Gastroesophageal sphincter (tissue), 4 donors: ENCODE measurements at regions not wholly inside any gene's neighbourhood (a gene's known extent, or its start where the extent isn't known, plus 50 kb on each side); places are given as distances from the start of the nearest gene placed in this dataset.

Experiments
- ATAC-seq: fragments of 150-250 bp; one replicate; pipeline ENCODE4 v1.9.1; 2016; ENCODE audit warnings: mild to moderate bottlenecking, moderate library complexity
- H3K27ac ChIP-seq, 4 donors: fragments of 200-600 bp; sonication (generic) in 3 of 4; 1 replicate in 3 of 4; 2 replicates in 1 of 4; pipeline ENCODE4 v1.5.1; 2016 to 2019
- H3K27me3 ChIP-seq: fragments of 200-600 bp; sonication (generic); one replicate; pipeline ENCODE4 v1.5.1; 2019
- H3K36me3 ChIP-seq, 2 donors: fragments of 200-600 bp; sonication (generic); one replicate each; pipeline ENCODE4 v1.5.1; 2019; ENCODE audit warnings: control low read depth in 1 of 2
- H3K4me1 ChIP-seq, 3 donors: fragments of 200-600 bp; sonication (generic); 1 replicate in 2 of 3; 2 replicates in 1 of 3; pipeline ENCODE4 v1.5.1; 2016 to 2019; ENCODE audit warnings: control low read depth in 2 of 3
- H3K4me3 ChIP-seq, 2 donors: fragments of 200-600 bp; sonication (generic); one replicate each; pipeline ENCODE4 v1.5.1; 2019; ENCODE audit warnings: mild to moderate bottlenecking in 1 of 2, moderate library complexity in 1 of 2
- H3K9me3 ChIP-seq, 3 donors: fragments of 200-600 bp; sonication (generic); one replicate each; pipeline ENCODE4 v1.5.1; 2017 to 2019; ENCODE audit warnings: control low read depth in 2 of 3
- EP300 ChIP-seq: sonication (generic); formaldehyde crosslinking; IDR thresholded peaks from one replicate; pipeline ENCODE4 v1.6.1; 2017; ENCODE audit warnings: antibody characterized with exemption, mild to moderate bottlenecking
- POLR2A ChIP-seq, 2 donors: fragments of 450-650 bp; IDR thresholded peaks; one replicate each; pipeline ENCODE4 v1.6.1; 2017; ENCODE audit warnings: antibody characterized with exemption in 2 of 2, mild to moderate bottlenecking in 2 of 2, moderate library complexity in 1 of 2
- POLR2AphosphoS5 ChIP-seq: sonication (generic); formaldehyde crosslinking; IDR thresholded peaks from one replicate; pipeline ENCODE4 v1.6.1; 2017; ENCODE audit warnings: antibody characterized with exemption
- WGBS, 2 donors: methylation state at CpG; one replicate each; pipeline ENCODE4 v1.1.5; 2018; ENCODE audit warnings: low coverage in 1 of 2; 5-methylcytosine and 5-hydroxymethylcytosine counted together
- TF ChIP-seq, protein P1 (sequence below), 4 experiments: fragments of 200-600 bp in 2 of 4; fragments of 450-650 bp in 2 of 4; sonication (generic) in 1 of 4; IDR thresholded peaks; one replicate each; pipeline ENCODE4 v1.5.1; 2017 to 2019; ENCODE audit warnings: antibody characterized with exemption in 4 of 4, mild to moderate bottlenecking in 2 of 4, moderate library complexity in 2 of 4

DNA sequence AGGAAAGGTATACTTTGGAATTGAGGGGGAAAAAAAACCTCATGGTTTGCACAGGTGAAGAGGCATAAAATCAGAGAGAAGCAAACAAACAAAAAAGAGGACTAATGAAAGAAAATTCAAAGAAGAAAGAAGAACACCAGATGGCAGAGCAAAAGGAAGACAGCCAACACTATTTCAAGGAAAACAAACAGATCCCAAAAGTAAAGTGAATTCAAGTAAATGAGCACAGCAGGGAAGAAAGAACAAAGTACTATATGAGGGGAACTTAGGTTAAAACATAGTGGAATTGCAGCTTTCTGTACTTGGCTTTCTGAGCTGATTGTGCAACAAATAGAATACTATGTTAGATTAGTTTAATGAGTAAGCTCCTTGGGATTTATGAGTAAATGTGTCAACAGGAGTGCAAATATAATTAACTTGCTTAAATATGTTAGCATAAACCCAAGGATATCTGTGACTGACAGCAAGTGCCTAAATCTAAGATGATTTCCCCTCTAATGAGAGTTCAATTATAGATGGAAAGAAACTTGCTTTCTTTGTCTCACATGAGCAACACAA lies 404.6 kb upstream of the CNTN5 start:
- no peaks in the 10 kb centered on the region for H3K4me1 ChIP-seq
- no peaks in the 10 kb centered on the region for H3K27me3 ChIP-seq
- H3K27ac ChIP-seq: no peak overlapping the region
- H3K9me3 ChIP-seq: no peaks in the 10 kb centered on the region
- no peak overlapping the region for H3K4me3 ChIP-seq
- no peaks in the 10 kb centered on the region for H3K36me3 ChIP-seq
- TF ChIP-seq, protein P1, sequence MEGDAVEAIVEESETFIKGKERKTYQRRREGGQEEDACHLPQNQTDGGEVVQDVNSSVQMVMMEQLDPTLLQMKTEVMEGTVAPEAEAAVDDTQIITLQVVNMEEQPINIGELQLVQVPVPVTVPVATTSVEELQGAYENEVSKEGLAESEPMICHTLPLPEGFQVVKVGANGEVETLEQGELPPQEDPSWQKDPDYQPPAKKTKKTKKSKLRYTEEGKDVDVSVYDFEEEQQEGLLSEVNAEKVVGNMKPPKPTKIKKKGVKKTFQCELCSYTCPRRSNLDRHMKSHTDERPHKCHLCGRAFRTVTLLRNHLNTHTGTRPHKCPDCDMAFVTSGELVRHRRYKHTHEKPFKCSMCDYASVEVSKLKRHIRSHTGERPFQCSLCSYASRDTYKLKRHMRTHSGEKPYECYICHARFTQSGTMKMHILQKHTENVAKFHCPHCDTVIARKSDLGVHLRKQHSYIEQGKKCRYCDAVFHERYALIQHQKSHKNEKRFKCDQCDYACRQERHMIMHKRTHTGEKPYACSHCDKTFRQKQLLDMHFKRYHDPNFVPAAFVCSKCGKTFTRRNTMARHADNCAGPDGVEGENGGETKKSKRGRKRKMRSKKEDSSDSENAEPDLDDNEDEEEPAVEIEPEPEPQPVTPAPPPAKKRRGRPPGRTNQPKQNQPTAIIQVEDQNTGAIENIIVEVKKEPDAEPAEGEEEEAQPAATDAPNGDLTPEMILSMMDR (IDR thresholded peaks at IDR 0.05): no peak
- TF ChIP-seq POLR2AphosphoS5 (no peak), EP300 (no peak), POLR2A (IDR thresholded peaks at IDR 0.05) (no peak)
- no peak for ATAC-seq

DNA sequence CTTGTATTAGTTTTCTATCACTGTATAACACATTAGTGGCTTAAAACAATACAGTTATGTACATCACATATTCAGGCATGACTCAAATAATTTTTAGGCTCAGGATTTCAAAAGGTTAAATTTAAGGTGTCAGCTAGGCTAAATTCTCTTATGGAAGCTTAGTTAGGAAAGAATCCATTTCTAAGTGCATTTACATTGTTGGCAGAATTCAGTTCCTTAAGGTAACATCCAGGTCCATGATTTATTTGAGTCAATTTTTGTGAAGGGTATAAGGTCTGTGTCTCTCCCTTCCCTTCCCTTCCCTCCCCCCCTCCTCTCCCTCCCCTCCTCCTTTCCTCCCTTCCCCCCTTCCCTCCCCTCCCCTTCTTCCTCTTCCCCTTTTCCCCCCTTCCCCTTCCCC lies 399.0 kb upstream of the CNTN5 start:
- no peak for ATAC-seq

DNA sequence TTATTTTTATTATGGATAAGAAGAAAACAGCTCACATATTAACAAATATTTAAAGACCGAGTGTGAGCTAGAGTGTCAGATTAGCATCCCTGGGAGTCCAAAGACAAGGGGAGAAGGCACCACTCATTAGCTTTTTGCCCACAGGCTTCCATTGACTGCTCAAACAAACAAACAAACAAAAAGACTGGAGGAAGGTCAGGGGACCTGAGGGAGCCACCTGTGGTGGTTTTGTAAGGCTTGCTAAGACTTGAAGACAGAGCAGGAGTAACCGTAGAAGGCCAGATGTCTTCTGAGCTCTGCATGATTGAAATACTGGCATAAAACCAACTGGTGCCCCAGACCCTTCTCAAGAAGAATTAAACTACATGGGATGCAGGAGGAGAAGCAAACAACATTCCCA lies 395.2 kb upstream of the CNTN5 start:
- Histone ChIP-seq H3K4me3 (no peak overlapping the region), H3K4me1 (no peaks in the 10 kb centered on the region), H3K27me3 (no peaks in the 10 kb centered on the region), H3K9me3 (peaks cover 0 to 8% (median 0%) of the 10 kb centered on the region in 3 donors), H3K27ac (no peak overlapping the region), H3K36me3 (no peaks in the 10 kb centered on the region)
- WGBS, 2 donors: 82 to 90% methylated on average over 1 to 2 of the region's 2 CpGs
- no peak for ATAC-seq
- TF ChIP-seq, protein P1 (IDR thresholded peaks at IDR 0.05): no peak
- no peak for TF ChIP-seq POLR2AphosphoS5
- TF ChIP-seq POLR2A (IDR thresholded peaks at IDR 0.05): no peak
- no peak for TF ChIP-seq EP300

More for the DNA sequence above, 399.0 kb upstream of the CNTN5 start:
- TF ChIP-seq EP300: no peak
- TF ChIP-seq POLR2A (IDR thresholded peaks at IDR 0.05): no peak
- TF ChIP-seq, protein P1 (IDR thresholded peaks at IDR 0.05): no peak
- TF ChIP-seq POLR2AphosphoS5: no peak
- Histone ChIP-seq H3K36me3 (no peaks in the 10 kb centered on the region), H3K27me3 (no peaks in the 10 kb centered on the region), H3K4me3 (no peak overlapping the region), H3K9me3 (peaks cover 0 to 8% (median 0%) of the 10 kb centered on the region in 3 donors), H3K27ac (no peak overlapping the region), H3K4me1 (no peaks in the 10 kb centered on the region)

DNA sequence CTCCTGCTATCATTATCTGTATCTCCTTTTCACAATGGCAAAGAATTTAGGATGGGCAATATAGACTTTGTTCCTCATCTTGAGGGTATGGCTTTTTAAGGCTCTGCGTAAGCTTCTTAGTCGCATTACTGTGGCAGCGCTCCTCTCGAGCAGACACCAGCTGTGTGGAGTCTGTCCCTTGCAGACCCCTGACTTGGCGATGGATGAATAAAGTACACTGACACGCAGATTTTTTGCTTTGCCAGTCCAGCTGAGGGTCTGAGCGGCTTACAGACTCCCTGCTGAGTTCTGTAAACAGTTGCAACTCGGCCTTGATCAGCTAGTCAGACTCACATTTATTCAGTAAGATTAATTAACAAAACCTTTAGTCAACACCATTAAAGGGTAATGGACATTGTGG lies 390.0 kb upstream of the CNTN5 start:
- ATAC-seq: no peak
- H3K27me3 ChIP-seq: no peaks in the 10 kb centered on the region
- no peaks in the 10 kb centered on the region for H3K36me3 ChIP-seq
- H3K27ac ChIP-seq: no peak overlapping the region
- TF ChIP-seq POLR2AphosphoS5: no peak
- no peak for TF ChIP-seq EP300
- TF ChIP-seq, protein P1 (IDR thresholded peaks at IDR 0.05): no peak
- no peak for TF ChIP-seq POLR2A (IDR thresholded peaks at IDR 0.05)
- 37 to 68% methylated on average over 4 to 6 of the region's 8 CpGs for WGBS, 2 donors
- no peaks in the 10 kb centered on the region for H3K9me3 ChIP-seq
- H3K4me3 ChIP-seq: no peak overlapping the region
- no peaks in the 10 kb centered on the region for H3K4me1 ChIP-seq

DNA sequence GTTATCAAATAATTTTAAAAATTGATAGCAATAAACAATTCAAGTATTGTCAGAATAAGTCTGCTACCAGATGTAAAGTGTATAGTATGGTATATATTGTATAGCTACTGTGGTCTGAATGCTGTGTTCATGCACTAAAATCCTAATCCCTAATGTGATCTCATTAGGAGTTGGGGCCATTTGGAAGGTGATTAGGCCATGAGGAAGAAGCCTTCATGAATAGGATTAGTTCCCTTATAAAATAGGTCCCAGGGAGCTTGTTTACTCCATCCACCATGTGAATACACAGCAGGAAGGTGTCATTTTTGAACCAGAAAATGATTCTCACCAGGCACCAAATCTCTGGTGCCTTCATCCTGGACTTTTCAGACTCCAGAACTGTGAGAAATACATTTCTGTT lies 363.0 kb upstream of the CNTN5 start:
- no peak for ATAC-seq
- Histone ChIP-seq H3K4me1 (no peaks in the 10 kb centered on the region), H3K36me3 (no peaks in the 10 kb centered on the region), H3K27me3 (no peaks in the 10 kb centered on the region), H3K4me3 (no peak overlapping the region), H3K27ac (no peak overlapping the region), H3K9me3 (no peaks in the 10 kb centered on the region)
- TF ChIP-seq POLR2AphosphoS5: no peak
- TF ChIP-seq EP300: no peak
- no peak for TF ChIP-seq POLR2A (IDR thresholded peaks at IDR 0.05)
- TF ChIP-seq, protein P1 (IDR thresholded peaks at IDR 0.05): no peak
